ENCODE measurements at regions not wholly inside any gene's neighbourhood (a gene's known extent, or its start where the extent isn't known, plus 50 kb on each side); places are given as distances from the start of the nearest gene placed in this dataset.

DNA sequence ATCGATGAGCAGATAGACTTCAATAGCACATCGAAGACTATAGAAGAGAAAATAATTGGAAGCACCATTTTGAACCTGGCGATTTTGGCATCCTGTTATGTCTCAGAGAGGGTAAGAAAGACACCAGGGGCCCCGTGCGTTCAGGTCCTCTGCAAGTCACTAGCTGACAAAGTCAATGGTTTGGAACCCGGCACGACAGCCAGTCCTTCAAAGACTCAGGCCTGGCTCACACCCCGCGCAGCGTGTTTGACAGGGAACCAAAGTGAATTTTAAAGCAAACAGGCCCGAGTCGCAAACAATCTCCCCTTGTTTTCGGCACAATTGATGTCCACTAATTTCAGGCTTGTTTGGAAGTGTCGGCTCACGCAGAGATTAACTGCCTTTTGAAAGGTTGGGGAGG, 716.6 kb downstream of the BRD1 start:
- no peak for TF ChIP-seq SNAI2 (CRISPR knock-in tag; IDR thresholded peaks at IDR 0.05)
- no peak for TF ChIP-seq PPARA (CRISPR knock-in tag; IDR thresholded peaks at IDR 0.05; ENCODE audit: borderline replicate concordance)
- TF ChIP-seq BACH2 (CRISPR knock-in tag; IDR thresholded peaks at IDR 0.05; ENCODE audit: borderline replicate concordance) = no peak
- TF ChIP-seq ZFP30 (CRISPR knock-in tag; IDR thresholded peaks at IDR 0.05) = no peak
- TF ChIP-seq, protein P1, sequence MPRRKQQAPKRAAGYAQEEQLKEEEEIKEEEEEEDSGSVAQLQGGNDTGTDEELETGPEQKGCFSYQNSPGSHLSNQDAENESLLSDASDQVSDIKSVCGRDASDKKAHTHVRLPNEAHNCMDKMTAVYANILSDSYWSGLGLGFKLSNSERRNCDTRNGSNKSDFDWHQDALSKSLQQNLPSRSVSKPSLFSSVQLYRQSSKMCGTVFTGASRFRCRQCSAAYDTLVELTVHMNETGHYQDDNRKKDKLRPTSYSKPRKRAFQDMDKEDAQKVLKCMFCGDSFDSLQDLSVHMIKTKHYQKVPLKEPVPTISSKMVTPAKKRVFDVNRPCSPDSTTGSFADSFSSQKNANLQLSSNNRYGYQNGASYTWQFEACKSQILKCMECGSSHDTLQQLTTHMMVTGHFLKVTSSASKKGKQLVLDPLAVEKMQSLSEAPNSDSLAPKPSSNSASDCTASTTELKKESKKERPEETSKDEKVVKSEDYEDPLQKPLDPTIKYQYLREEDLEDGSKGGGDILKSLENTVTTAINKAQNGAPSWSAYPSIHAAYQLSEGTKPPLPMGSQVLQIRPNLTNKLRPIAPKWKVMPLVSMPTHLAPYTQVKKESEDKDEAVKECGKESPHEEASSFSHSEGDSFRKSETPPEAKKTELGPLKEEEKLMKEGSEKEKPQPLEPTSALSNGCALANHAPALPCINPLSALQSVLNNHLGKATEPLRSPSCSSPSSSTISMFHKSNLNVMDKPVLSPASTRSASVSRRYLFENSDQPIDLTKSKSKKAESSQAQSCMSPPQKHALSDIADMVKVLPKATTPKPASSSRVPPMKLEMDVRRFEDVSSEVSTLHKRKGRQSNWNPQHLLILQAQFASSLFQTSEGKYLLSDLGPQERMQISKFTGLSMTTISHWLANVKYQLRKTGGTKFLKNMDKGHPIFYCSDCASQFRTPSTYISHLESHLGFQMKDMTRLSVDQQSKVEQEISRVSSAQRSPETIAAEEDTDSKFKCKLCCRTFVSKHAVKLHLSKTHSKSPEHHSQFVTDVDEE (CRISPR knock-in tag; IDR thresholded peaks at IDR 0.05) = no peak

All from SK-N-SH treated with all-trans-retinoic acid at 6 μM for 48 hours (cell line).